GM12878 (cell line): ENCODE measurements at regions not wholly inside any gene's neighbourhood (a gene's known extent, or its start where the extent isn't known, plus 50 kb on each side); places are given as distances from the start of the nearest gene placed in this dataset.

Source experiments
- ATAC-seq: fragments of 200-7000 bp; cut with Tn5 transposase; 3 replicates; pipeline ENCODE4 v1.9.1; 2020; ENCODE audit warnings: mild to moderate bottlenecking, moderate library complexity
- BruUV-seq: library from RNA; stranded (reverse); fragments of 400-500 nt; replicated peaks from 2 replicates; lab custom pipeline; 2021; lab: Mats Ljungman, UMichigan
- CTCF ChIA-PET: fragments of 300-600 bp; sonication (Branson Sonifier 250); formaldehyde crosslinking; extraction: SDS; loops from one replicate; lab custom pipeline; 2021; ENCODE audit warnings: inconsistent platforms; lab: Yijun Ruan, JAX
- POLR2A ChIA-PET: fragments of 350-600 bp; formaldehyde crosslinking; extraction: SDS; loops from one replicate; lab custom pipeline; 2021; ENCODE audit warnings: inconsistent platforms; lab: Charles Lee
- RAD21 ChIA-PET: fragments of 300-600 bp; sonication (Branson Sonifier 250); formaldehyde crosslinking; loops from one replicate; lab custom pipeline; 2023; ENCODE audit warnings: antibody characterized with exemption; ENCODE audit not compliant: unreplicated experiment; lab: Charles Lee
- SMC1A ChIA-PET: fragments of 300-600 bp; sonication (Branson Sonifier 250); formaldehyde crosslinking; loops from one replicate; lab custom pipeline; 2023; ENCODE audit not compliant: unreplicated experiment, uncharacterized antibody; lab: Charles Lee
- DNase-seq: peaks from one replicate; pipeline ENCODE4 v3.0.0-alpha.2; 2011; ENCODE audit warnings: low read depth, low spot score
- FAIRE-seq: peaks from 3 replicates; lab custom pipeline; 2011; peaks lifted over from hg19 to GRCh38; lab: Jason Lieb, UNC
- H2AFZ ChIP-seq: 2 replicates; pipeline ENCODE4 v1.6.0; 2011; ENCODE audit warnings: low read depth, low read length, control low read depth; ENCODE audit not compliant: control insufficient read depth
- H3K27ac ChIP-seq: 2 replicates; pipeline ENCODE4 v1.5.1; 2011; ENCODE audit warnings: control low read depth; ENCODE audit not compliant: control insufficient read depth, insufficient read depth
- H3K27me3 ChIP-seq, 2 experiments: replicated peaks in 1 of 2; 2 replicates each; pipeline versions ENCODE4 v1.6.0 to v1.6.1; 2011; ENCODE audit warnings: low read length in 1 of 2; ENCODE audit not compliant: control insufficient read depth in 2 of 2, insufficient read depth in 2 of 2
- H3K36me3 ChIP-seq, 2 experiments: 2 replicates each; pipeline ENCODE4 v1.5.1; 2011; ENCODE audit warnings: low read length in 1 of 2; ENCODE audit not compliant: control insufficient read depth in 2 of 2, insufficient read depth in 2 of 2
- H3K4me1 ChIP-seq: 2 replicates; pipeline ENCODE4 v1.6.1; 2011; ENCODE audit warnings: mild to moderate bottlenecking, low read length, moderate library complexity, mixed read lengths; ENCODE audit not compliant: control insufficient read depth, insufficient read depth
- H3K4me2 ChIP-seq: 2 replicates; pipeline ENCODE4 v1.6.0; 2011; ENCODE audit warnings: control low read depth; ENCODE audit not compliant: control insufficient read depth, insufficient read depth
- H3K4me3 ChIP-seq: fragments of 200-600 bp; sonication (generic); 2 replicates; pipeline ENCODE4 v1.5.1; 2016
- H3K79me2 ChIP-seq: 2 replicates; pipeline ENCODE4 v1.6.0; 2011; ENCODE audit warnings: low read length; ENCODE audit not compliant: control insufficient read depth, insufficient read depth
- H3K9ac ChIP-seq: 2 replicates; pipeline ENCODE4 v1.8.0; 2011; ENCODE audit warnings: low read length, control low read depth, mixed read lengths; ENCODE audit not compliant: control insufficient read depth, insufficient read depth
- H3K9me3 ChIP-seq: replicated peaks from 3 replicates; pipeline ENCODE4 v1.5.1; 2011; ENCODE audit warnings: mild to moderate bottlenecking, low read length; ENCODE audit not compliant: control insufficient read depth, insufficient read depth
- H4K20me1 ChIP-seq: 2 replicates; pipeline ENCODE4 v1.6.0; 2011; ENCODE audit not compliant: control insufficient read depth, insufficient read depth
- FOS ChIP-seq: IDR thresholded peaks from 3 replicates; pipeline ENCODE4 v1.6.1; 2011; ENCODE audit warnings: borderline replicate concordance; ENCODE audit not compliant: insufficient read length; ENCODE audit errors: extremely low read depth
- FOXK2 ChIP-seq: fragments of 450-650 bp; IDR thresholded peaks from 2 replicates; pipeline ENCODE4 v1.6.1; 2017; ENCODE audit warnings: mild to moderate bottlenecking, moderate library complexity
- GATAD2B ChIP-seq: fragments of 450-650 bp; conservative IDR thresholded peaks from 2 replicates; pipeline ENCODE4 v1.6.1; 2017; ENCODE audit warnings: low read depth, mild to moderate bottlenecking, moderate library complexity
- MTA2 ChIP-seq: fragments of 450-650 bp; IDR thresholded peaks from 2 replicates; pipeline ENCODE4 v1.6.1; 2016; ENCODE audit warnings: low read depth, mild to moderate bottlenecking, moderate library complexity
- MYB ChIP-seq: fragments of 150-350 bp; IDR thresholded peaks from 2 replicates; pipeline ENCODE4 v1.6.1; 2014; ENCODE audit warnings: mild to moderate bottlenecking, low read depth, low read length, borderline replicate concordance
- NFYA ChIP-seq: IDR thresholded peaks from 2 replicates; pipeline ENCODE4 v1.6.1; 2011; ENCODE audit warnings: low read depth, mild to moderate bottlenecking, low read length, improper control_type of control experiment, borderline replicate concordance
- PML ChIP-seq: IDR thresholded peaks from 2 replicates; pipeline ENCODE4 v1.6.1; 2012; ENCODE audit warnings: low read length, inconsistent platforms
- STAT3 ChIP-seq: IDR thresholded peaks from 2 replicates; pipeline ENCODE4 v1.6.1; 2011; ENCODE audit warnings: low read depth, low read length, improper control_type of control experiment
- ZNF217 ChIP-seq: fragments of 450-650 bp; IDR thresholded peaks from 2 replicates; pipeline ENCODE4 v1.6.1; 2017; ENCODE audit warnings: antibody characterized with exemption, mild to moderate bottlenecking
- ZNF384 ChIP-seq: IDR thresholded peaks from 2 replicates; pipeline ENCODE4 v1.6.1; 2012; ENCODE audit warnings: low read depth, mild to moderate bottlenecking, low read length, improper control_type of control experiment, borderline replicate concordance
- WGBS: methylation state at CpG from one replicate; pipeline ENCODE4 v1.1.6; 2016; ENCODE audit warnings: low lambda C conversion rate; ENCODE audit not compliant: insufficient replicate concordance, insufficient coverage; ENCODE audit errors: missing lambda C conversion rate; 5-methylcytosine and 5-hydroxymethylcytosine counted together
- in situ Hi-C: fragments of 300-500 bp; cut with MboI; formaldehyde crosslinking; loops from 9 replicates; pipeline ENCODE4 v1.14.3; 2018; ENCODE audit warnings: mixed read lengths
- intact Hi-C: fragments of 100-400 bp; cut with micrococcal nuclease; formaldehyde crosslinking; loops from one replicate; pipeline ENCODE4 v1.14.2; 2022; ENCODE audit not compliant: unreplicated experiment

DNA sequence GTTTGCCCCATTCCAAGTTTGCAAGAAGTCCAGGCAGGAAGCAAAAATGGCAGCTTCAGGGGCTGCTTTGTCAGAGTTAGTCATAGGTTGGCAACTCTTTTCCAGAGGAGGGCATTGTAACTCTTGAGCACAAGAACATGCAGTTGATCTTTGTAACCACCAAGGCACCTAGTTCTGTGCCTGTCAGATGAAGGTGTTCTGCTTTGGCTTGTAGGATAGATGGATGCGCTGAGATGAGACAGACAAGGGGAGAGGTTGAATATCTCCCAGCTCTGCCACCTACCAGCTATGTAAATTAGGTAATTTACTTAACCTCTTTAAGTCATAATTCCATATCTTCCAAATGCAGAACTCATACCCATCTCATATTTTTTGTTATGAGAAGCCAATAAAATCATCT, 89.3 kb downstream of the ZNF648 start:
- H3K4me2 ChIP-seq: no peak overlapping the region
- H3K36me3 ChIP-seq: no peaks in the 10 kb centered on the region
- FAIRE-seq (no peak), ATAC-seq (no peak), DNase-seq (no peak)
- H3K27me3 ChIP-seq: no peaks in the 10 kb centered on the region
- no peak overlapping the region for H3K9ac ChIP-seq
- ChIA-PET POLR2A (no interaction called here), SMC1A (interaction anchor here (1.3 to 1.4 kb wide), 2 partner anchors 20 to 33 kb away, joined by 3 read pairs; no protein-coding TSS in a partner anchor), RAD21 (no interaction called here), CTCF (interaction anchor here (0.6 to 1.2 kb wide), 3 partner anchors 19 to 133 kb away, joined by 3 read pairs; no protein-coding TSS in a partner anchor)
- intact Hi-C loops (loop anchor here (10.0 kb wide), 1 partner anchor 67 kb away; no protein-coding TSS in a partner anchor), in situ Hi-C loops (no loop called here)
- no peak overlapping the region for H2AFZ ChIP-seq
- no peaks in the 10 kb centered on the region for H3K4me1 ChIP-seq
- 100% methylated on average over 1 of the region's 1 CpG for WGBS
- TF ChIP-seq MYB (no peak), STAT3 (no peak), ZNF384 (no peak), FOXK2 (no peak), ZNF217 (no peak), PML (no peak), FOS (no peak), GATAD2B (no peak)
- H3K9me3 ChIP-seq: no peaks in the 10 kb centered on the region
- H4K20me1 ChIP-seq: no peaks in the 10 kb centered on the region
- no peaks in the 10 kb centered on the region for H3K79me2 ChIP-seq
- no TSS peak for BruUV-seq
- no peak overlapping the region for H3K4me3 ChIP-seq
- no peak overlapping the region for H3K27ac ChIP-seq

DNA sequence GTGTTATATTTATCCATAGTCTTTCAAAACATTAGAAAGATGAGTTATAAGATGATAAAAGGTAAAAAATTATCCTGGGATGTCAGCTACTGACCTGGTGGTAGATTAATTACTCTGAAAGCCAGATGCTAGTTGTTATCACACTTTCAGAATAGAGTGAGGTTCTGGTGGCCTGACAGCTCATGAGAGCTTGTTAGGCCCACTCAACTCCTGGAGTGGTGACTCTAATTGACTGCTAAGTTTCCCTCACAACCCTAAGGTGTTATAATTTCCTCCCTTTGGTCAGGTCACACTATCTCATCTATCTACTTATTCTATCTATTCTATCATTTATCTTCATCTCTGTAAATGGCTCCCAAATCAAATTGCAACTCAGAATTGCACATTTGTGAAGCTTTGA, 90.1 kb downstream of the ZNF648 start:
- Histone ChIP-seq H3K9me3 (no peaks in the 10 kb centered on the region), H3K9ac (no peak overlapping the region), H3K4me3 (no peak overlapping the region), H3K36me3 (no peaks in the 10 kb centered on the region), H3K4me2 (no peak overlapping the region), H3K27me3 (no peaks in the 10 kb centered on the region)
- intact Hi-C loops: loop anchor here (10.0 kb wide), 1 partner anchor 67 kb away; no protein-coding TSS in a partner anchor
- RAD21 ChIA-PET: interaction anchor here (1.0 kb wide), 1 partner anchor 493 kb away, joined by 3 read pairs; no protein-coding TSS in a partner anchor
- POLR2A ChIA-PET: interaction anchor here (0.6 to 0.9 kb wide), 4 partner anchors 160 to 541 kb away, joined by 4 to 6 read pairs (median 4); no protein-coding TSS in a partner anchor
- SMC1A ChIA-PET: interaction anchor here (0.6 to 1.3 kb wide), 3 partner anchors 12 to 34 kb away, joined by 3 to 5 read pairs (median 3); no protein-coding TSS in a partner anchor
- no peak for TF ChIP-seq NFYA
- peak; percentile 59 for TF ChIP-seq MTA2
- TF ChIP-seq, all 136 proteins: peak for 1
- no peaks in the 10 kb centered on the region for H3K79me2 ChIP-seq
- DNase-seq (no peak), ATAC-seq (no peak), FAIRE-seq (no peak)
- H3K4me1 ChIP-seq: no peaks in the 10 kb centered on the region
- no peaks in the 10 kb centered on the region for H4K20me1 ChIP-seq
- BruUV-seq: no TSS peak
- in situ Hi-C loops: no loop called here
- no peak overlapping the region for H3K27ac ChIP-seq
- H2AFZ ChIP-seq: no peak overlapping the region
- CTCF ChIA-PET: interaction anchor here (1.1 to 2.1 kb wide), 2 partner anchors 54 to 110 kb away, joined by 3 to 7 read pairs; no protein-coding TSS in a partner anchor
